HL-60 (cell line): ENCODE measurements at regions not wholly inside any gene's neighbourhood (a gene's known extent, or its start where the extent isn't known, plus 50 kb on each side); places are given as distances from the start of the nearest gene placed in this dataset.

Experiments
- DNase-seq, 2 experiments: peaks; one replicate each; pipeline ENCODE4 v3.0.0-alpha.2; 2010 to 2020; ENCODE audit warnings: low read depth in 1 of 2, low spot score in 1 of 2
- H3K27ac ChIP-seq: fragments of 250-450 bp; sonication (Bioruptor Pico); replicated peaks from 2 replicates; pipeline ENCODE4 v1.5.1; 2020; ENCODE audit warnings: mild to moderate bottlenecking, moderate library complexity
- H3K27me3 ChIP-seq: fragments of 250-450 bp; sonication (Bioruptor Pico); 2 replicates; pipeline ENCODE4 v1.5.1; 2021; ENCODE audit warnings: mild to moderate bottlenecking, moderate library complexity; ENCODE audit not compliant: insufficient read depth, poor library complexity, severe bottlenecking
- H3K4me3 ChIP-seq: replicated peaks from 2 replicates; pipeline ENCODE4 v1.5.1; 2011; ENCODE audit warnings: mild to moderate bottlenecking, control low read depth, low read length; ENCODE audit not compliant: insufficient read depth
- CTCF ChIP-seq: IDR thresholded peaks from one replicate; pipeline ENCODE4 v1.5.1; 2011; ENCODE audit warnings: low read length, control low read depth, inconsistent platforms; ENCODE audit not compliant: insufficient read depth
- GABPA ChIP-seq: IDR thresholded peaks from 2 replicates; pipeline ENCODE4 v1.6.1; 2012; ENCODE audit warnings: low read depth
- POLR2AphosphoS5 ChIP-seq: IDR thresholded peaks from 2 replicates; pipeline ENCODE4 v1.6.1; 2012; ENCODE audit warnings: low read depth
- REST ChIP-seq: IDR thresholded peaks from 2 replicates; pipeline ENCODE4 v1.6.1; 2012; ENCODE audit warnings: low read depth; ENCODE audit not compliant: insufficient replicate concordance
- SPI1 ChIP-seq: IDR thresholded peaks from 2 replicates; pipeline ENCODE4 v1.6.1; 2012; ENCODE audit warnings: low read depth, mild to moderate bottlenecking, borderline replicate concordance

GRCh38 chr10:60443346-60443745 is 53.7 kb upstream of the ANK3 start:
- Histone ChIP-seq H3K27me3 (peaks cover 4% of the 10 kb centered on the region), H3K27ac (no peak overlapping the region), H3K4me3 (no peak overlapping the region)
- no peak for DNase-seq
- no peak for TF ChIP-seq GABPA
- no peak for TF ChIP-seq REST
- TF ChIP-seq CTCF: no peak
- no peak for TF ChIP-seq POLR2AphosphoS5
- no peak for TF ChIP-seq SPI1

GRCh38 chr10:60441515-60441914 is 51.8 kb upstream of the ANK3 start:
- TF ChIP-seq GABPA (no peak), SPI1 (no peak), CTCF (no peak), POLR2AphosphoS5 (no peak), REST (no peak)
- no peak overlapping the region for H3K4me3 ChIP-seq
- H3K27me3 ChIP-seq: peaks cover 4% of the 10 kb centered on the region
- no peak for DNase-seq
- H3K27ac ChIP-seq: no peak overlapping the region

- Histone ChIP-seq H3K27me3 (peaks cover 4% of the 10 kb centered on the region), H3K4me3 (no peak overlapping the region), H3K27ac (no peak overlapping the region)
- TF ChIP-seq GABPA (no peak), REST (no peak), CTCF (no peak), SPI1 (no peak), POLR2AphosphoS5 (no peak)
- no peak for DNase-seq
Observed at GRCh38 chr10:60439641-60440040, 50.0 kb upstream of the ANK3 start.
